ENCODE measurements at regions not wholly inside any gene's neighbourhood (a gene's known extent, or its start where the extent isn't known, plus 50 kb on each side); places are given as distances from the start of the nearest gene placed in this dataset.

- Histone ChIP-seq H3K4me2 (replicated peaks; ENCODE audit: extremely low read depth, low read length, poor library complexity, severe bottlenecking) (no peak overlapping the region), H3K4me1 (ENCODE audit: control insufficient read depth in 1 of 2, insufficient read depth in 2 of 2, low read length in 2 of 2) (no peaks in the 10 kb centered on the region), H3K79me2 (ENCODE audit: insufficient read depth, low read length) (no peaks in the 10 kb centered on the region), H3K9ac (ENCODE audit: insufficient read depth, low read length, poor library complexity, severe bottlenecking) (no peak overlapping the region), H3K27ac (ENCODE audit: low read depth in 1 of 2, low read length in 2 of 2) (no peak overlapping the region), H2AFZ (ENCODE audit: insufficient read depth, low read depth, low read length, poor library complexity, severe bottlenecking) (no peak overlapping the region), H3K36me3 (replicated peaks in 1 of 2; ENCODE audit: control insufficient read depth in 1 of 2, insufficient read depth in 2 of 2, low read length in 2 of 2) (no peaks in the 10 kb centered on the region), H4K20me1 (ENCODE audit: insufficient read depth, low read length) (no peaks in the 10 kb centered on the region), H3K4me3 (replicated peaks in 1 of 3; ENCODE audit: low read depth in 2 of 3, low read length in 3 of 3) (no peak overlapping the region), H3K9me3 (replicated peaks in 1 of 2; ENCODE audit: control insufficient read depth in 1 of 2, insufficient read depth in 1 of 2, low read length in 2 of 2) (peaks cover 0 to 3% of the 10 kb centered on the region in 2 donors), H3K27me3 (ENCODE audit: control insufficient read depth in 2 of 2, insufficient read depth in 2 of 2, low read length in 2 of 2) (no peaks in the 10 kb centered on the region)
- no peaks in the 10 kb centered on the region for H3K36me3 Mint-ChIP-seq
- TF ChIP-seq CTCF (IDR thresholded peaks at IDR 0.05): no peak
- 23% methylated on average over 3 of the region's 6 CpGs for WGBS (ENCODE audit: insufficient coverage)
- no peak overlapping the region for H3K4me3 Mint-ChIP-seq
- DNase-seq: no peak
- H3K27me3 Mint-ChIP-seq (ENCODE audit: low read depth in 3 of 3): peaks cover 0 to 4% (median 2%) of the 10 kb centered on the region in 3 donors
- peaks cover 0 to 10% (median 2%) of the 10 kb centered on the region in 7 donors for H3K9me3 Mint-ChIP-seq
- no peak overlapping the region for H3K27ac Mint-ChIP-seq
- H3K4me1 Mint-ChIP-seq: no peaks in the 10 kb centered on the region
- intact Hi-C loops (cut with micrococcal nuclease): no loop called here
These were observed 160.2 kb upstream of the CCDC68 start for GRCh38 chr18:55119434-55119833.

GRCh38 chr18:55119016-55119415 lies 159.8 kb upstream of the CCDC68 start:
- Histone ChIP-seq H3K27ac (ENCODE audit: low read depth in 1 of 2, low read length in 2 of 2) (no peak overlapping the region), H3K4me1 (ENCODE audit: control insufficient read depth in 1 of 2, insufficient read depth in 2 of 2, low read length in 2 of 2) (no peaks in the 10 kb centered on the region), H3K79me2 (ENCODE audit: insufficient read depth, low read length) (no peaks in the 10 kb centered on the region), H2AFZ (ENCODE audit: insufficient read depth, low read depth, low read length, poor library complexity, severe bottlenecking) (no peak overlapping the region), H3K9me3 (replicated peaks in 1 of 2; ENCODE audit: control insufficient read depth in 1 of 2, insufficient read depth in 1 of 2, low read length in 2 of 2) (peaks cover 0 to 3% of the 10 kb centered on the region in 2 donors), H3K36me3 (replicated peaks in 1 of 2; ENCODE audit: control insufficient read depth in 1 of 2, insufficient read depth in 2 of 2, low read length in 2 of 2) (no peaks in the 10 kb centered on the region), H4K20me1 (ENCODE audit: insufficient read depth, low read length) (no peaks in the 10 kb centered on the region), H3K4me2 (replicated peaks; ENCODE audit: extremely low read depth, low read length, poor library complexity, severe bottlenecking) (no peak overlapping the region), H3K27me3 (ENCODE audit: control insufficient read depth in 2 of 2, insufficient read depth in 2 of 2, low read length in 2 of 2) (no peaks in the 10 kb centered on the region), H3K9ac (ENCODE audit: insufficient read depth, low read length, poor library complexity, severe bottlenecking) (no peak overlapping the region), H3K4me3 (replicated peaks in 1 of 3; ENCODE audit: low read depth in 2 of 3, low read length in 3 of 3) (no peak overlapping the region)
- no peak overlapping the region for H3K4me3 Mint-ChIP-seq
- DNase-seq: no peak
- H3K27me3 Mint-ChIP-seq (ENCODE audit: low read depth in 3 of 3): peaks cover 0 to 4% (median 2%) of the 10 kb centered on the region in 3 donors
- peaks cover 0 to 10% (median 2%) of the 10 kb centered on the region in 7 donors for H3K9me3 Mint-ChIP-seq
- intact Hi-C loops (cut with micrococcal nuclease): no loop called here
- H3K4me1 Mint-ChIP-seq: no peaks in the 10 kb centered on the region
- TF ChIP-seq CTCF (IDR thresholded peaks at IDR 0.05): no peak
- no peak overlapping the region for H3K27ac Mint-ChIP-seq
- H3K36me3 Mint-ChIP-seq: no peaks in the 10 kb centered on the region

All from CD14-positive monocyte (primary cell).